ENCODE measurements at regions not wholly inside any gene's neighbourhood (a gene's known extent, or its start where the extent isn't known, plus 50 kb on each side); places are given as distances from the start of the nearest gene placed in this dataset.

- no peaks in the 10 kb centered on the region for H3K4me1 Mint-ChIP-seq
- H3K27ac Mint-ChIP-seq (ENCODE audit: unreplicated experiment), result no peak overlapping the region
- TF ChIP-seq CTCF (conservative IDR thresholded peaks at IDR 0.05), result no peak
- DNase-seq (ENCODE audit: low read depth, low spot score), result no peak
- H3K9me3 Mint-ChIP-seq, result no peaks in the 10 kb centered on the region
- no peaks in the 10 kb centered on the region for H3K36me3 Mint-ChIP-seq (ENCODE audit: low read depth)
- no peaks in the 10 kb centered on the region for H3K27me3 Mint-ChIP-seq (ENCODE audit: low read depth)
- H3K4me3 Mint-ChIP-seq, result no peak overlapping the region
Observed at GRCh38 chr1:173407846-173408245, 69.3 kb upstream of the PRDX6 start.

- no peak for DNase-seq (ENCODE audit: low read depth, low spot score)
- H3K27me3 Mint-ChIP-seq (ENCODE audit: low read depth), result no peaks in the 10 kb centered on the region
- no peaks in the 10 kb centered on the region for H3K36me3 Mint-ChIP-seq (ENCODE audit: low read depth)
- no peak for TF ChIP-seq CTCF (conservative IDR thresholded peaks at IDR 0.05)
- H3K27ac Mint-ChIP-seq (ENCODE audit: unreplicated experiment), result no peak overlapping the region
- H3K9me3 Mint-ChIP-seq, result no peaks in the 10 kb centered on the region
- no peaks in the 10 kb centered on the region for H3K4me1 Mint-ChIP-seq
- H3K4me3 Mint-ChIP-seq, result no peak overlapping the region
Observed at GRCh38 chr1:173408886-173409285, 68.2 kb upstream of the PRDX6 start.

- no peaks in the 10 kb centered on the region for H3K36me3 Mint-ChIP-seq (ENCODE audit: low read depth)
- no peak for TF ChIP-seq CTCF (conservative IDR thresholded peaks at IDR 0.05)
- no peak overlapping the region for H3K27ac Mint-ChIP-seq (ENCODE audit: unreplicated experiment)
- H3K9me3 Mint-ChIP-seq, result no peaks in the 10 kb centered on the region
- H3K4me1 Mint-ChIP-seq, result no peaks in the 10 kb centered on the region
- no peak for DNase-seq (ENCODE audit: low read depth, low spot score)
- no peaks in the 10 kb centered on the region for H3K27me3 Mint-ChIP-seq (ENCODE audit: low read depth)
- no peak overlapping the region for H3K4me3 Mint-ChIP-seq
Observed at GRCh38 chr1:173409613-173410012, 67.5 kb upstream of the PRDX6 start.

- no peaks in the 10 kb centered on the region for H3K36me3 Mint-ChIP-seq (ENCODE audit: low read depth)
- DNase-seq (ENCODE audit: low read depth, low spot score), result no peak
- no peaks in the 10 kb centered on the region for H3K27me3 Mint-ChIP-seq (ENCODE audit: low read depth)
- H3K27ac Mint-ChIP-seq (ENCODE audit: unreplicated experiment), result no peak overlapping the region
- TF ChIP-seq CTCF (conservative IDR thresholded peaks at IDR 0.05), result no peak
- H3K9me3 Mint-ChIP-seq, result no peaks in the 10 kb centered on the region
- peaks cover 3% of the 10 kb centered on the region for H3K4me1 Mint-ChIP-seq
- no peak overlapping the region for H3K4me3 Mint-ChIP-seq
Observed at GRCh38 chr1:173410133-173410793, 66.9 kb upstream of the PRDX6 start.

- Mint-ChIP-seq H3K4me1 (peaks cover 8% of the 10 kb centered on the region), H3K9me3 (no peaks in the 10 kb centered on the region), H3K36me3 (ENCODE audit: low read depth) (no peaks in the 10 kb centered on the region), H3K27me3 (ENCODE audit: low read depth) (no peaks in the 10 kb centered on the region), H3K4me3 (no peak overlapping the region), H3K27ac (ENCODE audit: unreplicated experiment) (peak overlapping the region; percentile 19)
- no peak for TF ChIP-seq CTCF (conservative IDR thresholded peaks at IDR 0.05)
- no peak for DNase-seq (ENCODE audit: low read depth, low spot score)
Observed at GRCh38 chr1:173410794-173411236, 66.3 kb upstream of the PRDX6 start.
